HG03571 (cell line): ENCODE measurements at regions not wholly inside any gene's neighbourhood (a gene's known extent, or its start where the extent isn't known, plus 50 kb on each side); places are given as distances from the start of the nearest gene placed in this dataset.
A peak's percentile ranks its signal among the peaks of the same experiment; 100 is the strongest.
"Not testable (repeated sequence)": the region's sequence is repeated elsewhere in the genome, so short reads cannot be mapped to it uniquely, and the experiment has no call there.

Source experiments
- ATAC-seq: cut with Tn5 transposase; IDR thresholded peaks from one replicate; pipeline ENCODE4 v1.9.1; 2021; ENCODE audit not compliant: unreplicated experiment

DNA sequence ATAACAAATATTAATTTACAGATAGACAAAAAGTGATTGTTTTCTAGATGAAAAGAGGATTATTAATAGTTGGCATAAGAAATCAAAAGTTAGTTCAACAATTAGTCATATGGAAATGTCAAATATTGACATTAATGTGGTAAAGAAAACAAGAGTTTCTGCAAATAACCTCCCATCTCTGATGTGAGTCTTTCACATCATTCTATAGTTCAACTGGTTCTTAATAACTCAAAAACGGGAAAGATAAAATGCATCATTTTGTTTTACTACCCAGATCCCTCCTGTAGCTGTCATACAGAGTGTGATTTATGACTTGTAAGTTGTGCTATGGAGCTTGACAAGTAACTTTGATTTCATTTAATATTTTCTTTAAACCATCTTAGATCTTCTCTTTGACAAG lies 594.8 kb downstream of the ZWINT start:
- ATAC-seq, result no peak

DNA sequence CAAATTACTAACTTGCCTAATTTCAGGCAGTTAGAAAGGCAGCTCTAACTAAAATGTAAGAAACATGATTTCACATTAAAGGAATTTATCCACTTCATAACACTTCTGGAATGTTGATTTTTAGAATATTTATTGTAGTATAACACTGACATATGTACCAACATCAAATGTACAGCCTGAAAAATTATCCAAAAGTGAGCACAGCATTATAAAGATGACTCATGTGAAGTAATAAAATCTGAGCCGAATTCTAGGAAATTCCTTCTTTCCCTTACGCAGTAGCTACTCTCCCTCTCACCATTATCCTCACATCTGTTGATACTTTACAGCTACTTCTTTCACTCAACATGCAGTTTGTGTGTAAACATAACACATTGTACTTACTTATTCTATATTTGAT lies 610.6 kb downstream of the ZWINT start:
- ATAC-seq, result no peak

DNA sequence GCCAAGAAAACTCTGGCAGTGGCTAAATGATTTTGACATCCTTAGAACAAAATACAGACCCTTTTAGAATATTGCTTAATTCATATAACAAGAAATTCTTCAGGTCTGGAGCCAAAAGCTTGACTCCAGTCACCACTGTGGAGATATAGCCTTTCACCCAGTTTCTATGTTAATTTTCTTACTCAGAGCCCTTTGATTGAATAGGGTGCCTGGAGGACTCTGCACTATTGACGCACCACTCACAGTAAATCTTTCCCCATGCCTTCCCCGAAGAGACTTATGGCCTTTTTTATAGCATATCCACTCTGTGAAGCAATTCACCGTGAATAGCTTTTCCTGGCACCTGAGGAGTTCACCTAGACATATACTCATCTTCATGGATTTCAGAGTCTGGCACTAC lies 613.8 kb downstream of the ZWINT start:
- no peak for ATAC-seq

DNA sequence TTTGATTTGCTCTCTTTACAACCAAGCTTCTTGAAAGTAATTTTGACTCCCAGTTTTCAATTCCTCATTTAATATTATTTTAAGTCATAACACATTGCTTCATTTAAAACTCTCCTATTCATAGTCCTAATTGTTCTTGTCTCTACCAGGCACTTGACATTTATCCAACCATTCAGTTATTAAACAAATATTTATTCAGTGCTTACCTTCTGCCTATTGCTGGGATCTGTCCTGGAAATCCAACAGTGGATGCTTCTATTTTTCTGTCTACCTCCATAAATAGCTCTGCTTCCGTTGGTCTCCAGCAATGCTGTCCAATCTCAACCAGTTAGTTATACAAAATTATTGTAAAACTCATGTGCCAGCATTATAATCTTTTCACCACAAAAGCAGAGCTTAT lies 615.1 kb downstream of the ZWINT start:
- ATAC-seq, result no peak

DNA sequence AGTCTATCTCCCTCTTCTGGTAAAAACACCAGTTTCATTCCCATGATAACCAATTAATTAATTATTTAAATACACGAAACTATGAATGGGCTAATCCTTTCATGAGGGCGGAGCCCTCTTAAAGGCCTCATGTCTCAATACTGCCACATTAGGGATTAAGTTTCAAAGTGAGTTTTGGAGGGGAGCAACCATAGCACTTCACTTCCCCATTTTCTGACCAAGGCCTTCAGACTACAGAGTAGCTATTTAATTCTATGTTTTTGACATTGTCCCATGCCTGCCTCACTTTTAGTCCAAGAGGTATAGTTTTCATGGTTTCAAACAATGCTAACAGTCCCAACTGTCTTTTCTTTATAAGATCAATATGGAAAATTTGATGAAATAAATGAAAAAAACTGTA lies 618.6 kb downstream of the ZWINT start:
- no peak for ATAC-seq

DNA sequence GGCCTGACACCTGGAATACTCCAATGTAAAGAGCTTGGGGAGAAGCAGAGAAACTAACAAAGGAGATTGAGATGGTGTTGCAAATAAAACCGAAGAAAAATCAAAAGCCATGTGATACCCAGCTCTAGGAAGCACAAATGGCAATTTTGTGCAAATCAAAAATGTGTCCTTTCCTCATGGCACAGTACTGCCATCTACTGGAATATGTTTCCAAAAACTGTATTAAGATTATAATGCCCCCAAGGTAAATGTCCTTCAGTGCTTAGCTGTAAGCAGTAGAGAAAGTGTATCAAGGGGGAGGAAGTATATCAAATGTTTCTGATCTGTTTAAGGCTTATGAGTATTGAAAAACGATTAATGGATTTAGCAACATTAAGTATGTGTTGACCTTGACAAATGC lies 620.3 kb downstream of the ZWINT start:
- ATAC-seq, result not testable (repeated sequence)

DNA sequence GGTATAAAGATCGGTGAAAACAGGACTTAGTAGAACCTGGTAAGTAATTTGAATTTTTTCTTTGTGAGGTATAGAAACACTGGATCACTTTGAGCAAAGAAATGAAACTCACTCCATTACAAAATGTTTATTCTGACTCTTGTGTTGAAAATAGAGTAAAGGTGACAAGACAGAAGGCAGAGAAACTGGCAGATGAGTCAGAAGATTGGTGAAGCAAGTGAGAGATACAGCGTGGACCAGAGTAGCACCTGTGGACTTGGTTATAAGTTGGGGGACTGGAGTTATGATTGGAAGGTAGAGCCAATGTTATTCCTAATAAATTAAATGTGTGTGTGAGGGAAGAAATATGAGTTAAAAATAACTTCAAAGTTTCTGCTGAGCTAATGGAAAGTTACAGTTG lies 620.9 kb downstream of the ZWINT start:
- ATAC-seq, result no peak

DNA sequence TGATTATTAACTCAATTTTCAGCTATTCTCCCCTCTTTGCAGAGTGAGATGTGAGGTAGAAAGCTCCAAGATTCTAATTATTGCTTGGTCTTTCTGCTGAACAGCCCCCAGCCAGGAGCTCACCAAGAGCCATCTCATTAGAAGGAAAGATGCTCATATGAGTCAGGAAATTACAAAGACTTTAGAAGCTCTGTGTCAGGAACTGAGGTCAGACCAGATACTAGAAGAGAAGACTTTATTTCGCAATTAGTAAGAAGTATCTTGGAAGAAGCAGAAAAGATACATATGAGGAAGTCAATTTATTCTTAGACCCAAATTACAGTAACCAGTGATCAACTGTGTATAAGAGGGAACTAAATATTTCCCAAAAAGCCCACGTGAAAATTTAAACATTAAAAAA lies 626.9 kb downstream of the ZWINT start:
- ATAC-seq, result no peak

DNA sequence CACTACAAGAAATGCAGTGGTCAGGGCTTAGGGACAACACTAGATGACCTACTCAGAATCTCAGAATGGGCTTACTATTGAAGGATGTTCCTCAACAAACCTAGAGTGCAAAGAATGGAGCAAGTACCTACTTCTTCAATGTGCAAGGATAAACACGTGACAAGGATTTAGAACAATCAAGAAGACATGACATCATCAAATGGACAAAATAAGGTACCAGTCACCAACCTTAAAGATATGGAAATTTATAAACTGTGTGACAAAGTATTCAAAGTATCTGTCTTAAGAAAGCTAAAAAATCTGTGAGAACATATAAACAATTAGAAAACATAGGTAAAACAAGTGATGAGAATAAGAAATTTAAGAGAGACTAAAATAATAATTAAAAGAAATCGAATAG lies 656.1 kb downstream of the ZWINT start:
- ATAC-seq, result no peak

DNA sequence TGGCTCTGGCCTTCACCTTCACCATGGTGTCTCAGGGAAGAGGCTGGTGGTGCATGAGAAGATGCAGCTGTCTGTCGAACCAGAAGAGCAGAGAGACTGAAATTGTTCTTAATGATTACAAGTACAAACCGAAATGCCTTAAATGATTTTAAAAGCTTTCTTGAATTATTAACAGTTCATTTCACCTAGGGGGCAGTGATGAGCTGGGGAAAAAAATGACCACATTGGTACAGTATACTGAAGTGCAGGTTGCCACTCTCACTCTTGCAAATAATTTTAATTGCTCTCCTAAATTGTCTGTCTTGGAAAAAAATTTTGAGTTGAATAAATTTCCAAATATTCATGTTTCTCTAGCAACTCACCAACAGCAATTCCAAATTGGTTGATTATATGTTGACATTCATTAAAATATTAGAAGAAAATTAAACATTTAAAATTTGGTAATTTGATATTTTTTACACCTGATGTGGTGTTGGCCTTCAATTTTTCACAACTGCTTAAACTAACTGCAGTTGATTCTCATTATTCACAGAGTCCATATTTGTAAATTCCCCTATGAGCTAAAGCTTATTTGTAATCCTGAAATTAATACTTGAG lies 692.6 kb downstream of the ZWINT start:
- no peak for ATAC-seq

DNA sequence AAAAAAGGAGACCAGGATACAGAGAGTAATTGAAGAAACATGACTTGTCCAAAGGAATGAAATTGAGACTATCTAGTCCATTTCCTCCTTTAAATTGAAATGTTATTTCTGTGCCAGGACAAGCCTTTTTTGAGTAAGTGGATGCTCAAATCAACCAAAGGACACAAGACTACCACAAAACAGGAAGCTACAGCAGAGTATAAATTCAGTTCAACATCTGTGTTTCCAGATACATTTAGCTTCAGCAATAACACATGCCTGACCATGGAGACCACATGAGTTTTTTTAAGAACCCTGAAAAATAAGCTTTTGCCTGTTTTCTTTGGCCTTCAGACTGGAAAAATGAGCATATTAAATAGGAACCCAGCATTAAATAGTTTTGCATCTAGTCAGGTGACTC lies 707.5 kb downstream of the ZWINT start:
- ATAC-seq, result no peak

DNA sequence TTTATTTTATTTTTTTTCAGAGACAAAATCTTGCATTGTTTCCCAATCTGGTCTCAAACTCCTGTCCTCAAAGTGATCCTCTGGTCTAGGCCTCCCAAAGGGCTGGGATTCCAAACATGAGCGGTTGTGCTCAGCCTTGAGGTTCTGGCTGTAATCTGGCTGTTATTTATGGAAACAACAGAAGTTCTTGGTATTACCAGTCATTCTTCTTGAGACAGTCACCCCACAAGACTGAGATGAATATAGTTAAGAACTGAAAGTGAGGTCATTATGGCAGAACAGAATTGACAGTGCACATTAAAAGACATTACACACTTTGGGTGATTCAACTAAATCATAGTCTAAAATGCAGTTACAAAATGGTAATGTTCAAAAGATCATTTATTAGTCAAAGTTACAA lies 719.5 kb downstream of the ZWINT start:
- ATAC-seq, result no peak

DNA sequence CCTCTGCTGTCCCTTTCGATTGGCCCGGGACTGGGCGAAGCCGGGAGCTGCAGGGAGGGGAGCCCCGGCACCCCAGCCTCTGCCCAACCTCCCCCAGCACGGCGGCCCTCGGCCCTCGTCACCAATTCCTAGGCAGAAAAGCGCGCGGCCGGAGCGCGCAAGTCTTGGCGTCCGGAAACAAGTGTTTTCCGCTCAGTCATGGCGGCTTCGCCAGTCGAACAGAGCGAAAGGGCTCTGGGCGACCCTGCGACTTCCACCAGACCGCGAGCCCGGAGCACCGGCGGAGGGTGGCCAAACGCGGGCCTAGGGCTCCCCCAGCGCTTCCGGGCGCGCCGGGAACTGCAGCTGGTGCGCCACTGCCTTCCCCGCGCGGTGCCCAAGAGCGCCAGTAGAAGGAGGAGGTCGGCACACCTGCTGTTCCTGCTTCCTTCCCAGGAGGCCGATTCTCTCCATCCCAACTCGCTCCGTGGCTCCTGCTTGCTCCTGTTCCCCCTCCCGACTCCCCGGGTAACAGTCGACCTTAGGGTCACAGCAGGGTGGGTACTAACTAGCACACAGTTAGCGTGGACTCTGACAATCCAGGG lies 729.9 kb downstream of the ZWINT start:
- ATAC-seq, result peak; percentile 91

DNA sequence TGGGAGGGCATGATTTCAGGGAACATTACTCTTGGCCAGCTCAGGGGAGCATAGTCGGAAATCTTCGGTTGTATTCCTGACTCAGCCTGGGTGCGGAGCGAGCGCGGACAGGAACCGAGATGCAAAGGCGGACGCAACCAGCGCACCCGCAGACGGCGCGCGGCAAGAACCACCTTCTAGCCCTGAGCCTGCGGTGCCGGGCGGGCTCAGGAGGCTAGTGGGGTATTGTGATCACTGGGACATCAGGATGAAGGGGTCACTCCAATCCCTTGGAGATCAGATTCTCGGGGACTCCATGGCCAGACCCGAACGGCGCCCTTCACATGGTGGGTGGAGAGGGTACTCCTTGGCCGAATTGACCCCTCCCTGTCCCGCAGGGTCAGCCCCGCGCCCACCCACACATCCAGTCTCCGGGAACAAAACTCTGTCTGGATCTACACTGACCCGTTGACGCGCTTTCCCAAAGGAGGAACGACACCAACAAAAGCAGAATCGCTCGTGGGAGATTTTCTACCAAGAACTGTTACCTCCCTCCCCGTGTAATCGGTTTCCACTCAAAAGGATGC lies 730.5 kb downstream of the ZWINT start:
- ATAC-seq, result no peak

DNA sequence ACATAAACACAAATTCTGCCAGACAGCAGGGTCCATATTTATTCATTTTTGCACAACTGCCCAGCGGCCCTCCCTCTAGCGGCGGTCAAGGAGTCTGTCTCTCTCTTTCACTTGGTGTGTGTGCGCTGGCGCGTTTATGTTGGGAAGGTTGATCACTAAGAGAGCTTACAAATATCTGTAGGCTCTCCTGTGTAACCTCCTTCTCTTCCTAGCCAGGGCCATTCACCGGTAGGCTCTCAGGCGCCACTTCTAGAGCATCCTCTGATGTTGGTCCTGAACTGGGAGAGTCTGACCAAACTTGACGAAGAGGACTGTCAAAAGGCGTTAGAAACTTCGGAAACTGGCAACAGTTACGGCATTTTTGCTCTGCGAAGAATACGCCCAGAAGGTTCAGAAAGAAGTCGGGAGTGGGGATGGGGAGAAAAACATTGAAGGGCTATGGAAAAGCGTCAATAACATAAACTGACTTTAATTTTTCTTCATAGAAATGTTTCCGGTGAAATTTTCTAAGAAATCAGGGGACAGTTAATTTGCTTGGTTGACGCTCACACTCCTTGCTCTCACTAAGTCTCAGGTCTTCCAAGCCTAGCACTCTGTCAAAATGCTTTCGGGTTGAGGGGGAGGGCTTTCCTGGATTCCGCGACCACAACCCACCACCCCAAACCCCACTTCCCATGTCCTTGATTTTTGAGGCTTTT lies 731.1 kb downstream of the ZWINT start:
- ATAC-seq, result no peak

DNA sequence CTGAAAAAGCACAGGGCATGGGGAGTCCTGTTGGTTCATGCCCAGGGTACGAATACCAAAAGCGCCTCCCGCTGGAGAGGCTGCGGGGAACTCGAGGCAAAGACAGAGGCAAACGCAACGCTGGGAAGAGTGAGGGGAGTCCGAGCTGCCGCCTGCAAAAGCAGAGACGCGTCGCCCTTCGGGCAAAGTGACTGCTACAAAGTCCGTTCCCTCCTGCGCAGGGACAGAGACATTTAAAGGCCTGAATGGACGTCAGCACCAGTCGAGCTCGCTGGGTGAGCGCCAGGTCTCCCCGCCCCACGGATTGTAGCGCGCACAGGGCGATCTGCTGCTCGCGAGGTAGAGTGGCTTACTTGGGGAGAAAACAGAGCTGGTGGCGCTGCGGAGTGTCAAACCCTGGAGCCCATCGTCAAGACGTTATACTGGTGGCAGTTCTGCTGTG lies 732.8 kb downstream of the ZWINT start:
- ATAC-seq, result no peak

DNA sequence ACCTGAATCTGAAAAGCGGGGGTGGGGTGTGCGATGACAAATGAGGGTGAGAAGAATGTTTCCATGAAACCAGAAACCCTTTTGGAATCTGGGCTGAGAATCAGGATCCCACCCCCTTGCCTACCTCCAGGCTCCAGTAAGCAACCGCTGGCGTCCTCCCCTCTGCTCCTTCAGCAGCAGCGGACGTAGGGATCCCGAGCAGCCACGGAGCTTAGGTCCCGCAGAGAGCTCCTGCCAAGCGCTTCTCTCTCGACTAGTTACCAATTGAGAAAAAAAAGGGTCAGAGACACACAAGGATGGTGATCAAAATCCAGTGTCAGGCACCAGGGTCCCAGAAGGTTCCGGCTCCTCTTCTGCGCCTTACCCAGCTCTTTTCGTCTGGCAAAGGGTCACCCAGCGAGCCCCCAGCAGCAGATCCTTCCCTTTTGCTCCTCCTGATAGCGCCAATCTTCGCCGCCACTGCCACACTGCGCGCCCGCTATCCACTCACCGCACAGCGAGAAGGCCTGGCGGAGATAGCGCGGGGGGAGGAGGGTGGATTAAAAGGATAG lies 733.5 kb downstream of the ZWINT start:
- no peak for ATAC-seq

DNA sequence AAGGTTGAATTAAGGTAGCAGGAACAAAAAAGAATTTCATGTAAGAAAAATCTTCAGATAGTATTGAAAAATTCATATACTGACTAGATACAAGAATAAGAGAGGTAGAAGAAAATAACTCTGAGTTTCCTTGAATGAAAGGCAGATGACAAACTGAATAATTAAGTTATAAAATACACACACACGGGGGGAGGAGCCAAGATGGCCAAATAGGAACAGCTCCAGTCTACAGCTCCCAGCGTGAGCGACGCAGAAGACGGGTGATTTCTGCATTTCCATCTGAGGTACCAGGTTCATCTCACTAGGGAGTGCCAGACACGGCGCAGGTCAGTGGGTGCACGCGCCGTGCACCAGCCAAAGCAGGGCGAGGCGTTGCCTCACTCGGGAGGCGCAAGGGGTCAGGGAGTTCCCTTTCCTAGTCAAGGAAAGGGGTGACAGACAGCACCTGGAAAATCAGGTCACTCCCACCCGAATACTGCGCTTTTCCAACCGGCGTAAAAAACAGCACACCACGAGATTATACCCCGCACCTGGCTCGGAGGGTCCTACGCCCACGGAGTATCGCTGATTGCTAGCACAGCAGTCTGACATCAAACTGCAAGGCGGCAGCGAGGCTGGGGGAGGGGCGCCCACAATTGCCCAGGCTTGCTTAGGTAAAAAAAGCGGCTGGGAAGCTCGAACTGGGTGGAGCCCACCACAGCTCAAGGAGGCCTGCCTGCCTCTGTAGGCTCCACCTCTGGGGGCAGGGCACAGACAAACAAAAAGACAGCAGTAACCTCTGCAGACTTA lies 759.2 kb downstream of the ZWINT start:
- not testable (repeated sequence) for ATAC-seq

DNA sequence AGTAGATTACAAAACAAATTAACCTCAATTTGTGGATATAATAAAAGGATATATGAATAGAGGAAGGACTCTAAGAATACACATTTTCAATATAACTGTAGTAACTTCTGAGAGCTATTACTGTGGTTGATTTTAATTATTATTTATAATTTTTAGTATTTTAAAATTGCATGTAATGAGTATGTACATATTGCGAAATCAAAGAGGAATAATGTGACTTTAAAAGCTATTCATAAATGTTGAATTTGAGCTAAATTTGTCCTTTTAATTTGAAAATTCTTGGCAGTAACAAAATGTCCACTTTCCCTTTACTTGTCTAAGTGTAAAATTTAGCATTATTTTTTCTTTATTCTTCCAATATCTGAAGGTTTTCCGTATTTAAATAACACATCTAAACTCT lies 750.6 kb upstream of the PCDH15 start:
- ATAC-seq, result no peak

DNA sequence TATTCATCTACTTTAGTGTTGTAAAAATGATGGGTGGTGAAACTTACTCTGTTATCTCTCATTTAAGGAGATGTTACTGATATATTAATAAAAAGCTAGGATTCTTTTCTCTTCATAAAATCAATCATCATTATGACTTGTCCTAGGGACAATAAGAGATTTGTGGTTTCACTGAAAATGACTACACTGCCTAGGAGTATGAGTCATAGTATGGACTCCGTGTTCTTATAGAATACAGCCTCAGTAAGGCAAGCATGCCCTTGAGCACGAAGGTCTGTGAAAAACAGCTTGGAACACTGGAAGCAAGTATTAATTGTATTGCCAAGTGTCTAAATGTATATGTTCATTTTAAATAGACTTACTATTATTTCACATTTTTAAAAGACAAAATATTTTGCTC lies 749.2 kb upstream of the PCDH15 start:
- no peak for ATAC-seq

DNA sequence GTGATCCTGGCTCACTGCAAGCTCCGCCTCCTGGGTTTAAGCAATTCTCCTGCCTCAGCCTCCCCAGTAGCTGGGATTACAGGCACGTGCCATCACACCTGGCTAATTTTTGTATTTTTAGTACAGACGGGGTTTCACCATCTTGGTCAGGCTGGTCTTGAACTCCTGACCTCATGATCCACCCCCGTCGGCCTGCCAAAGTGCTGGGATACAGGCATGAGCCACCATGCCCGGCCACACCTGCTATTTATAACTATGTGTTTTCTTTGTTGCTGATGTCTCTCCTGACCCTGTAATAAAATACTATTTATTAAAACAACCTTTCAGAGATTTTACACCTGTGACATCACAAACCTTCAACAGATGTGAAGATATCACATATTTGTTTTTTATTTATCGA lies 736.5 kb upstream of the PCDH15 start:
- not testable (repeated sequence) for ATAC-seq
